ENCODE measurements at regions not wholly inside any gene's neighbourhood (a gene's known extent, or its start where the extent isn't known, plus 50 kb on each side); places are given as distances from the start of the nearest gene placed in this dataset.

DNA sequence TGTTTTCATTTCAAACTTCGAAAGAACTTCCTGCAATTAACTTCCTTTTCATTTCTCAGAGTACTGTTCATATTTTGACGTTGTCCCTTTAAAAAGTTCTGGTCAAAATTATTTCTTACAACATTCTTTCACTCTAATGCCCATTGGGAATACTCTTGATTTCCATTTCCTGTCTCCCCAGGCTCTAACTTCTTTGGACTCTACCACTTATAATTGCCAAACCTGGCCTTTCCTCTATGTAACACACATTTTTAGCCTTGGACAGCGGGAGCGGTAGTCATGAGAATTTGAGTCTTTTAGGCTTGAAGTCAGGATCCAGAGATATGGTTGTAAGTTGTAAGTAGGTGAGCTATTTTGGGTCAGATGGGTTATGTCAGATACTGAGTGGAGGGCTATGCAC, 163.5 kb upstream of the SPRY2 start:
- TF ChIP-seq EZH2 (IDR thresholded peaks at IDR 0.05) (no peak), POLR2AphosphoS5 (IDR thresholded peaks at IDR 0.05; ENCODE audit: borderline replicate concordance, low read depth, low read length) (no peak)

Measured in SK-N-MC (cell line).